Suprapubic skin (tissue), 4 donors: ENCODE measurements at regions not wholly inside any gene's neighbourhood (a gene's known extent, or its start where the extent isn't known, plus 50 kb on each side); places are given as distances from the start of the nearest gene placed in this dataset.

Source experiments
- DNase-seq, 2 donors: peaks; one replicate each; pipeline ENCODE4 v3.0.0-alpha.2; 2019; ENCODE audit warnings: low spot score in 2 of 2
- H3K27ac ChIP-seq: fragments of 200-600 bp; sonication (generic); one replicate; pipeline ENCODE4 v1.5.1; 2019
- H3K27me3 ChIP-seq: fragments of 200-600 bp; sonication (generic); one replicate; pipeline ENCODE4 v1.5.1; 2019
- H3K36me3 ChIP-seq: fragments of 200-600 bp; sonication (generic); one replicate; pipeline ENCODE4 v1.5.1; 2019
- H3K4me1 ChIP-seq: fragments of 200-600 bp; sonication (generic); one replicate; pipeline ENCODE4 v1.5.1; 2019
- H3K4me3 ChIP-seq: fragments of 200-600 bp; sonication (generic); one replicate; pipeline ENCODE4 v1.5.1; 2019; ENCODE audit warnings: mild to moderate bottlenecking
- H3K9me3 ChIP-seq: fragments of 200-600 bp; sonication (generic); one replicate; pipeline ENCODE4 v1.5.1; 2019
- EP300 ChIP-seq: sonication (generic); formaldehyde crosslinking; IDR thresholded peaks from one replicate; pipeline ENCODE4 v1.6.1; 2017; ENCODE audit warnings: antibody characterized with exemption
- POLR2A ChIP-seq, 2 donors: fragments of 450-650 bp; IDR thresholded peaks; one replicate each; pipeline ENCODE4 v1.6.1; 2017; ENCODE audit warnings: antibody characterized with exemption in 2 of 2, mild to moderate bottlenecking in 2 of 2, moderate library complexity in 2 of 2
- POLR2AphosphoS5 ChIP-seq, 3 donors: sonication (generic); formaldehyde crosslinking; IDR thresholded peaks; one replicate each; pipeline ENCODE4 v1.6.1; 2017; ENCODE audit warnings: antibody characterized with exemption in 3 of 3
- WGBS: methylation state at CpG from one replicate; pipeline ENCODE4 v1.1.5; 2018; 5-methylcytosine and 5-hydroxymethylcytosine counted together
- TF ChIP-seq, protein P1 (sequence below), 2 donors: fragments of 200-600 bp in 1 of 2; fragments of 450-650 bp in 1 of 2; sonication (generic) in 1 of 2; IDR thresholded peaks; one replicate each; pipeline ENCODE4 v1.5.1; 2016 to 2019; ENCODE audit warnings: antibody characterized with exemption in 2 of 2, mild to moderate bottlenecking in 1 of 2, moderate library complexity in 1 of 2

DNA sequence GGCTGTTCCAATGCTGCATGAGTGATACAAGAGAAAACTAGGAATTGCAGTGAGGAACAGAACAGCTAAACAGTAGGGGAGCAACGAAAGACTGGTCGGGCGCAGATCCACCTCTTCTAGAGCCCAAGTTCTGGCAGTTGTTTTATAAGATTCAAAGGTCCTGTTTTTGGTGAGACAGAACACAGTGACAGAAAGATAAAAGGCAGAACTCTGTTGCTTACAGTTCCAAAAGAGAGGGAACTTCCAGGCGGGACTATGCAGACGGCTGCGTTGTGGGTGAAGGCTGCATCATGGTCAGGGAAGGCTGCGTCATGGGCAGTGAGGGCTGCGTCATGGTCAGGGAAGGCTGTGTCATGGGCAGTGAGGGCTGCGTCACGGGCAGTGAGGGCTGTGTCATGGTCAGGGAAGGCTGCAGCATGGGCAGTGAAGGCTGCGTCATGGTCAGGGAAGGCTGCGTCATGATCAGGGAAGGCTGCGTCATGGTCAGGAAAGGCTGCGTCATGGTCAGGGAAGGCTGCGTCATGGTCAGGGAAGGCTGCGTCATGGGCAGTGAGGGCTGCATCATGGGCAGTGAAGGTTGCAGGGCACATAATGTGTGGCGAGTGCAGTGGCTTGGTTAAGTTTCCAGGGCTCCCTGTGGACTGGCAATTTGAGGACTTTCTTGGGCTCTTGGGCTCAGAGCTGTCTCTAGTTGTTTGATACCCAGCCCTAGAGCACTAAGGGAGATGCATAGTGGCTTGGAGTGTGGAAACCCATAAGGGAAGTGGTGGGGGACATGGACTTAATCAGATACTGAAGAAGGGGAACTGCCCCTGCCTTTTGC, 619.9 kb downstream of the AACS start:
- no peak for TF ChIP-seq POLR2AphosphoS5 (IDR thresholded peaks at IDR 0.05)
- TF ChIP-seq POLR2A (IDR thresholded peaks at IDR 0.05), result no peak
- no peak for TF ChIP-seq EP300
- TF ChIP-seq, protein P1, sequence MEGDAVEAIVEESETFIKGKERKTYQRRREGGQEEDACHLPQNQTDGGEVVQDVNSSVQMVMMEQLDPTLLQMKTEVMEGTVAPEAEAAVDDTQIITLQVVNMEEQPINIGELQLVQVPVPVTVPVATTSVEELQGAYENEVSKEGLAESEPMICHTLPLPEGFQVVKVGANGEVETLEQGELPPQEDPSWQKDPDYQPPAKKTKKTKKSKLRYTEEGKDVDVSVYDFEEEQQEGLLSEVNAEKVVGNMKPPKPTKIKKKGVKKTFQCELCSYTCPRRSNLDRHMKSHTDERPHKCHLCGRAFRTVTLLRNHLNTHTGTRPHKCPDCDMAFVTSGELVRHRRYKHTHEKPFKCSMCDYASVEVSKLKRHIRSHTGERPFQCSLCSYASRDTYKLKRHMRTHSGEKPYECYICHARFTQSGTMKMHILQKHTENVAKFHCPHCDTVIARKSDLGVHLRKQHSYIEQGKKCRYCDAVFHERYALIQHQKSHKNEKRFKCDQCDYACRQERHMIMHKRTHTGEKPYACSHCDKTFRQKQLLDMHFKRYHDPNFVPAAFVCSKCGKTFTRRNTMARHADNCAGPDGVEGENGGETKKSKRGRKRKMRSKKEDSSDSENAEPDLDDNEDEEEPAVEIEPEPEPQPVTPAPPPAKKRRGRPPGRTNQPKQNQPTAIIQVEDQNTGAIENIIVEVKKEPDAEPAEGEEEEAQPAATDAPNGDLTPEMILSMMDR (IDR thresholded peaks at IDR 0.05), result no peak
- Histone ChIP-seq H3K27me3 (peaks cover 3% of the 10 kb centered on the region), H3K36me3 (no peaks in the 10 kb centered on the region), H3K4me1 (no peaks in the 10 kb centered on the region), H3K9me3 (no peaks in the 10 kb centered on the region), H3K27ac (no peak overlapping the region), H3K4me3 (no peak overlapping the region)
- WGBS, result 87% methylated on average over 17 of the region's 17 CpGs
- no peak for DNase-seq

DNA sequence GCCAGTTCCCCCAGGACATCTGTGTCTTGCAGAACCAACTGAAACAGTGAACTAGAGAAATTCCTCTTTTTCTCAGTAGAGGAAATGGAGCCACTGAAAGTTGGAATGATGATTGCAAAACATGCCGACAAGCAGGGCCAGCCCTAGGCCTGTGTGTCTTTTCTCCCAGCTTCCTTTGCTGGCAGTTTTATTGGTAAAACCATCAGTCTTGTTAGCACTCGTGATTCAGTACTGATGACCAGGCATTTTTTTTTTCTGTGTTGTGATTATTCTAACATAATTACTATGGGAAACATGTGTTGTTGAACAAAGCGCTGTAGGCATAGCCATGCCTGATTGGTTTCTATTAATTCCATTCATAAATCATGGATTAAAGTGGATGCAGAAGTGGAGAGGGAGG, 620.7 kb downstream of the AACS start:
- Histone ChIP-seq H3K27ac (no peak overlapping the region), H3K27me3 (peaks cover 3% of the 10 kb centered on the region), H3K4me3 (no peak overlapping the region), H3K4me1 (no peaks in the 10 kb centered on the region), H3K9me3 (no peaks in the 10 kb centered on the region), H3K36me3 (no peaks in the 10 kb centered on the region)
- 33% methylated on average over 3 of the region's 3 CpGs for WGBS
- TF ChIP-seq, protein P1 (IDR thresholded peaks at IDR 0.05), result no peak
- no peak for TF ChIP-seq POLR2AphosphoS5 (IDR thresholded peaks at IDR 0.05)
- no peak for TF ChIP-seq POLR2A (IDR thresholded peaks at IDR 0.05)
- no peak for DNase-seq

DNA sequence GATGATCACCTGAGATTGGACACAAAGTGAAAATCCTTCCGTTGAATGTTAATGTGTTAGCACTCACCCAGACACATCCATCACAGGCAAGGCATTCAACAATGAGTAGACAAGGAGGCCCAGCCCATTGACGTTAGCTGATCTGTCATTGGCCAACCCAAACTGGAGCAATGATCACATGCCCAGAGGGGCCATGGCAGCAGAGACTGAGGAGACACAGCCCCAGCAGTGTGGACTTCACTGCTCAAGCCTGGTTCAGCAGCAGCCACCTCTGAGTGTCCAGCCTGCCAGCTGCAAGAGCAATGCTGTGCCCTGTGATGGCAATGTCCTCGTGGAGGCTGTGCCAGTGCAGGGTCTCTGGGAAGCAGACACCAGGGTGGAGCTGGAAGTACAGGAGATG, 622.2 kb downstream of the AACS start:
- Histone ChIP-seq H3K4me3 (no peak overlapping the region), H3K27me3 (peaks cover 3% of the 10 kb centered on the region), H3K4me1 (no peaks in the 10 kb centered on the region), H3K9me3 (no peaks in the 10 kb centered on the region), H3K27ac (no peak overlapping the region), H3K36me3 (no peaks in the 10 kb centered on the region)
- TF ChIP-seq POLR2AphosphoS5 (IDR thresholded peaks at IDR 0.05) (no peak), POLR2A (IDR thresholded peaks at IDR 0.05) (no peak), EP300 (no peak)
- no peak for DNase-seq
- WGBS, result 87% methylated on average over 3 of the region's 3 CpGs

DNA sequence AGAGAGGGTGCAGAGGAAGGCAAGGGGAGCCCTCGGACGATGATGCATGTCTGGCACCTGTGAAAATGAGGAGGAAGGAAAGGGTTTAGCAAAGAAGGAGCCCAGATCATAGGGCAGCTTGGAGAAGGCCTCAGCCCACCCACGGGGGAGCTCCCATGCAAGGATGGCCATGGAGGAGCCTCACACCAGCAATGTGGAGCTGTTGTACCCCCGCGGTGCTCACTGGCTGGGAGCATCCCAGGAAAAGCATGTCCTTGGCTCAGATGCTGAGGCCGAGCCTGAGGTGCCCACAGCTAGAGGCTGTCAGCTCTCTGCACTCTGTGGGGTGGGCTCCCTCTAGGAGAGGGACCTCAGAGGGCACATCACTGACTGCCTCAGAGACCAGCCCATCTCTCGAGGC, 622.6 kb downstream of the AACS start:
- H3K9me3 ChIP-seq, result no peaks in the 10 kb centered on the region
- 89% methylated on average over 6 of the region's 7 CpGs for WGBS
- H3K27ac ChIP-seq, result no peak overlapping the region

DNA sequence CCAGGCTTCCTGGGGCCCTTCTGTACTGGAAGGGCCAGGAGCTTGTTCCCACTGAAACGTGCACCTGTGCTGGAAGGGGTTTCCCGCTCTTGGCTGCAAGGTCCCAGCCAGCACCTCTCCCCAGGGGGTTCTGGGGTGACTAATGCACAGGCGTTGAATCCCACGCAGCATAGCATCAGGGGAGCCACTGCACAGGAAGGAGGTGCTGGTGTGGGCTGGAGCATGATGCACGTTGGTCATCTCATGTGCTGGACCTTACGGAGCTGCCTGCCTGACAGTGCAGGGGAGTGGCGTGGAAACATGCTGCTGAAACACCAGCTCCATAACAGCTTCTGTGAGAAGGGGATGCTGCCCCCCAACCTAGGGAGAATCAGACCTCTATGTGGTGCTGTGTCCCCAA, 623.0 kb downstream of the AACS start:
- 90% methylated on average over 2 of the region's 7 CpGs for WGBS
- H3K4me3 ChIP-seq, result no peak overlapping the region
- TF ChIP-seq EP300, result no peak
- TF ChIP-seq, protein P1 (IDR thresholded peaks at IDR 0.05), result no peak
- TF ChIP-seq POLR2AphosphoS5 (IDR thresholded peaks at IDR 0.05), result no peak
- TF ChIP-seq POLR2A (IDR thresholded peaks at IDR 0.05), result no peak

More for the DNA sequence above, 622.6 kb downstream of the AACS start:
- peaks cover 3% of the 10 kb centered on the region for H3K27me3 ChIP-seq
- no peaks in the 10 kb centered on the region for H3K4me1 ChIP-seq
- no peak for TF ChIP-seq POLR2A (IDR thresholded peaks at IDR 0.05)
- TF ChIP-seq EP300, result no peak
- no peak for TF ChIP-seq POLR2AphosphoS5 (IDR thresholded peaks at IDR 0.05)
- TF ChIP-seq, protein P1 (IDR thresholded peaks at IDR 0.05), result no peak
- H3K4me3 ChIP-seq, result no peak overlapping the region
- no peak for DNase-seq
- H3K36me3 ChIP-seq, result no peaks in the 10 kb centered on the region

More for the DNA sequence above, 623.0 kb downstream of the AACS start:
- Histone ChIP-seq H3K9me3 (no peaks in the 10 kb centered on the region), H3K4me1 (no peaks in the 10 kb centered on the region), H3K27me3 (peaks cover 3% of the 10 kb centered on the region), H3K27ac (no peak overlapping the region), H3K36me3 (no peaks in the 10 kb centered on the region)
- no peak for DNase-seq
